Hematopoietic multipotent progenitor cell (in vitro differentiated cells): ENCODE measurements at regions not wholly inside any gene's neighbourhood (a gene's known extent, or its start where the extent isn't known, plus 50 kb on each side); places are given as distances from the start of the nearest gene placed in this dataset.
A peak's percentile ranks its signal among the peaks of the same experiment; 100 is the strongest.
"Not testable (repeated sequence)": the region's sequence is repeated elsewhere in the genome, so short reads cannot be mapped to it uniquely, and the experiment has no call there.

ENCODE experiments used
- DNase-seq, 3 donors: peaks; one replicate each; pipeline ENCODE4 v3.0.0-alpha.2; 2011 to 2015; ENCODE audit warnings: low read depth in 2 of 3, low spot score in 2 of 3

DNA sequence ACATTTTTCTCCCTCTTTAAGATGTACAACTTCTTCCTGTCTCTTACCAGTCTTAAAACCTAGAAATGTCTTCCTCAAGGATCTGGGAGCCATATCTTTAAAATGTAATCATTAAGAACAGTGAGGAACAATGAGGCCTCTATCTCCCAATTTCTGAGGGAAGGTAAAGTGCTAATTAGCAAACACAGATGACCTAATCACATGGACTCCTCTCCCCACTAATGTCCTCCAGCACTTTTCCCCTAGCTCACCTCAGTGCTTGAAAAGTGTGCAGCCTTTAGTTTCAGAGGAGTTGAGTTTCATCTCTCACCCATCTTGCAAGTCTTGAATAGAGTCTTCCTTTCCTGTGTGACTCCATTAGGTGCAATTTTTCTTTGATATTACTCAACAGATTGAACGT is 771.0 kb downstream of the PDCD6IP start:
- no peak for DNase-seq

DNA sequence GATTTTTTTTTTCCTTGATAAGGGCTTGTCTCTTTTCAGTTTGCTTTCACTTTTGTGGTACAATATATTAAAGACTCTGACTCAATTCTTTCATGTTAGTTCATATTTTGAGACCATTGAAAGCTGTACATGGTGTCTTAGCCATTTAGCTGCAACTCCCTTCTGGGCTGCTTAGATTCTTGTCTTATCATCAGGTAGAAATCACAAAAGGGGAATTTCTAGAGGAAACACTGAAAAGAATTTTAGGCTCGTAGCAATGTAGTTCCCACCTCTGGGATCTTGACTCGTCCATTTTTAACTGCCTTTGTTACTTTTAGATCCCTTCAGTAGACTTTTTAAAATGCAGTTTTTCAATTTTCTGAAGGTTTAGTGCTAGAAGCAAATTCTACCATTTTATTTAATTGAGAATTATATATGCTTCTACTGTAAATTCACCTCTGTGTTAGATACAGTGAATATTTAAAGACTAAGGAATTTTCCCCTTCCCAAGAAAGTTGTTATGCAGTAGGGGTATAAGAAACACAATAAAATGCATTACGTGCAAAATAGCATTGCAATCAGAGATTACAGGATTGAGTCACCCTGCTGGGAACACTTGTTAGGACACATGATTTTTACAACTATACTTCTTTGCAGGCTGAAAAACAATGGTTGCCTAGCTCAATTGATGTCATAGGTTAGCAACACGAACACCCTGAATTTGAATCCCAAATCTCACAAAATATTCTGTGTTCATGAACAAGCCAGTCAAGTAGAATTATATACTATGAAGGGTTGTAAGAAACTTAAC is 772.7 kb downstream of the PDCD6IP start:
- no peak for DNase-seq

DNA sequence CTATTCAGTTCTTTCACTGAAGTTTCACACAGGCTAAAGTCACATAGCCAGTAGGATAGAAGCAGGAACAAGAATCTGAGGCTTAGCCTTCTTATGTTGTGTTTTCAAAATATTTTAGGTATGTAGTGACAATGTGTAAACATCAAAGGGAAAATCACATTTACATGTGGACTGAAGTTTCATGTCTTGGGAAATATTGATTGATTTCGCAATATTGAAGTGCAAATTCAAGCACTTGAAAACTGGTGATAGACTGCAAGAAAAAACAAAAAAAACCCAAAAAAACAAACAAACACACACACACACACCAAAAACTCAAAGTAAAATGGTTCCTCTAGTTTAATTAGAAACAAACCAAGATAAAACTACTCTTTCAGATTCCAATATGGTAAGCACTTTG is 773.3 kb downstream of the PDCD6IP start:
- DNase-seq: no peak

- no peak for DNase-seq
Measured at GRCh38 chr3:34575776-34576175, 777.3 kb downstream of the PDCD6IP start.

GRCh38 chr3:34582055-34582454 is 783.6 kb downstream of the PDCD6IP start:
- DNase-seq: no peak

GRCh38 chr3:34583451-34583850 is 785.0 kb downstream of the PDCD6IP start:
- DNase-seq: no peak

DNA sequence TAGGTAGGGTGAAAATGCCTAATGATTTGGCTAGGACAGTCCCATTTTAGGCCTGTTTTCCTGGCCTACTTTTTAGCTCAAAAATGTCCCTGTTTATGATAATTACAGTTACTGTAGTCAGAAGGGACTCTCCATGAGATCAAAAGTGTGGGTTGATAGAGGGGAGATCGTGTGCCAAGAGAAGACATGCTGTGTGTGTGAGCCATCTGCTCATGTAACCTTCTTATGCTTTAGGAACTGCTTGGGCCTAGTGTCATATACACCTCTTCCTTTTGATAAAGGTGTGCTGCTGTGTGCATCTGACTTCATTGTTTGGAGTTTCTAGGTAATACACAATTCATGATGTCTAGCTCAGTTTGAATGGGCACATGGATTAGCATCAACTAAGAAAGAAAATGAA is 786.5 kb downstream of the PDCD6IP start:
- no peak for DNase-seq

DNA sequence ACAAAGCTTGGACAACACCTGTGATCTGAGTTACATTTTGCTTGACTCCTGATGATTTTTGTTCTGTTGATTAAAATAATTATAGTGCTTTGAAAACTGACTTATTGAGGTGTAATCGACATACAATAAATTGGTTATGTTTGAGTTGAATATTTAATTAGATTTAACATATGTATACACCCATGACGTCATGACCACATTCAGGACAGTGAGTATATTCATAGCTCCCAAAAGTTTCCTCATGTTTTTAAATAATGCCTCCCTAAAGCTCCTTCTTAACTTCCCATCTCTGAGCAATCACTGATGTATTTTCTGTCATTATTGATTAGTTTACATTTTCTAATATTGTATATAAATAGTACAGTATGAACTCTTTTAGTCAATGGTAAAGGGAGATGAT is 801.2 kb downstream of the PDCD6IP start:
- DNase-seq: no peak

DNA sequence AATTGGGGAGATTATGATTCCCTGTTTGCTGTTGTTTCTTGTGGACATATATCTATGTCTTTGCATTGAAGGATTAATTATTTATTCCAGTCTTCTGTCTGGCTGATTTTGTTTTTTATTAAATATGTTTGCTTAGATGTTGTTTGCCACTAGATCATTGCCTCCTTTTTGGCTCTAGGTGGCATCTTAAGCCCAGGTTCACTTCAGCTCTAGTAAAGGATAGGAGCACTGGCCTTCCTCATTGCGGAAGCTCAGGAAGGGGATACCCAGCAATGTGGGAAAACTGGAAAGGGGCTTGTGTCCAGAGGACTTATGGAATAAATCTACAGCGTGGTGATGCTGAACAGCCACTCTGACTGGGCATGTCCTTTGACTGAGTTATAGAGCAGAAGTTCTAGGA is 821.6 kb downstream of the PDCD6IP start:
- no peak for DNase-seq

DNA sequence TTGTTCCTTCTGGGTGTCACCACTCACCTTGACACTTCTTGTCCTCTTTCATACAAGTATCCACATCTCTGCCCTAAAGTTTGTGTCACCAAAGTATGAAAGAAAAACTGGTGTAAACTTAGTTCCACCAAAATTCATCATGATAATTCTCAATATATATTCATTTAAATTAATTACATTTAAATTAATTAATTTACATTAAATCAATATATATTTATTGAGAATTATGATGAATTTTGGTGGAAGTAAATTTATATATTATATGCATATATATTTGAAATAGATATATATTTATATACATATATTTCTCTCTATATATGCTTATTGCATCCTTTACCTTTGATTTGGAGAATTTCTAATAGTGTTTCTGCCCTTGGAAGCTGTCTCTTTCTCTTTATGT is 828.3 kb downstream of the PDCD6IP start:
- DNase-seq: no peak

GRCh38 chr3:34634939-34635338 is 836.5 kb downstream of the PDCD6IP start:
- no peak for DNase-seq

GRCh38 chr3:34635352-34635850 is 837.0 kb downstream of the PDCD6IP start:
- DNase-seq: no peak

- no peak for DNase-seq
Measured at GRCh38 chr3:34646911-34647460, 848.6 kb downstream of the PDCD6IP start.

GRCh38 chr3:34650131-34650530 is 851.7 kb downstream of the PDCD6IP start:
- DNase-seq: no peak

GRCh38 chr3:34668915-34669314 is 870.5 kb downstream of the PDCD6IP start:
- no peak for DNase-seq

- no peak for DNase-seq
Measured at GRCh38 chr3:34669490-34669889, 871.1 kb downstream of the PDCD6IP start.

DNA sequence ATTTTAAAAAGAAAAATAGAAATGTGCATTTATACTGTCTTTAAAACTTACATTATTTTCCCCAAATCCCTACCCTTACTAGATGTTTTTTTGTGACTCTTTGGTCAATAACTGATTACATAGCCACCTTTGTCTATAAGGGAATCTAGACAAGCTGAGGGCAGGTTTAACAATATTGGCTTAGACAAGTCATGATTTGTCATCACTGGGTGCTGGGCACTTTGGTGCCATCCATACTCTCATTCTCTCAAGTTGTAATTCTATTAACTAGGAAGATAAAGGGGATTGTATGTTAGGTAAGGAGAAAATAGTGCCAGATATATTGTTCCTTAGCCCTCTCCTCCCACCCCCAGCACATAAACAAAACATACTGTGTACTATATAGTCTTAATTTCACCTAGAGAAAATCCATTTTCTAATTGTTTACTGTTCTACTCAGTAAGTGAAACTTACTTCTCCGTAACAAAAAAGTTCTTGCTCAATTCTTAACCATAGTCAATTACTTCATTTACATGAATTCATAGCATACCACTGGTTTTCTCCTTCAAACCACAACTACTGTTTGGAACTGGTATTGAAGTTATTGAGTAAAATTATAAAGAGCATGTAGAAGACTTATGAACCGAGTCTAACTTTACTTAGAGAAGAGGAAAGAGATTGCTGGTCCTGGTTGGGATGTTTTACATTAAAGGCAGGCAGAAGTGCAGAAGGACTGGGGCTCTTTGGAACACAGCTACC is 877.1 kb downstream of the PDCD6IP start:
- no peak for DNase-seq

- DNase-seq: no peak
Measured at GRCh38 chr3:34676436-34676835, 878.0 kb downstream of the PDCD6IP start.

GRCh38 chr3:34678575-34678974 is 880.1 kb downstream of the PDCD6IP start:
- DNase-seq: no peak

GRCh38 chr3:34679055-34679454 is 880.6 kb downstream of the PDCD6IP start:
- not testable (repeated sequence) for DNase-seq

- DNase-seq: peak in 2 of 3 donors; percentile 29 to 70
Measured at GRCh38 chr3:34683851-34684250, 885.4 kb downstream of the PDCD6IP start.

- no peak for DNase-seq
Measured at GRCh38 chr3:34686541-34686940, 888.1 kb downstream of the PDCD6IP start.
